22Rv1 (cell line): ENCODE measurements at regions not wholly inside any gene's neighbourhood (a gene's known extent, or its start where the extent isn't known, plus 50 kb on each side); places are given as distances from the start of the nearest gene placed in this dataset.
A peak's percentile ranks its signal among the peaks of the same experiment; 100 is the strongest.

Experiments used
- H3K27ac ChIP-seq: fragments of 450-650 bp; 2 replicates; pipeline ENCODE4 v1.5.1; 2017
- CTCF ChIP-seq: fragments of 450-650 bp; IDR thresholded peaks from 2 replicates; pipeline ENCODE4 v1.5.1; 2017; ENCODE audit warnings: mild to moderate bottlenecking
- ZFX ChIP-seq: fragments of 450-650 bp; IDR thresholded peaks from 2 replicates; pipeline ENCODE4 v1.6.1; 2017; ENCODE audit warnings: antibody characterized with exemption, borderline replicate concordance

GRCh38 chr9:14962193-14962882 is 52.1 kb upstream of the FREM1 start:
- no peak for TF ChIP-seq ZFX
- TF ChIP-seq CTCF: no peak
- H3K27ac ChIP-seq: peak overlapping the region; percentile 74

- peak overlapping the region; percentile 74 for H3K27ac ChIP-seq
- TF ChIP-seq CTCF (no peak), ZFX (no peak)
These were observed 51.3 kb upstream of the FREM1 start for GRCh38 chr9:14961372-14962068.

- H3K27ac ChIP-seq: peak overlapping the region; percentile 74
- no peak for TF ChIP-seq CTCF
- no peak for TF ChIP-seq ZFX
These were observed 50.7 kb upstream of the FREM1 start for GRCh38 chr9:14960881-14961280.
